NCI-H446 treated with DMSO at 0.1 percent for 48 hours (cell line): ENCODE measurements at regions not wholly inside any gene's neighbourhood (a gene's known extent, or its start where the extent isn't known, plus 50 kb on each side); places are given as distances from the start of the nearest gene placed in this dataset.

Source experiments
- DNase-seq: peaks from one replicate; lab custom pipeline; 2025; lab: John Stamatoyannopoulos, UW

DNA sequence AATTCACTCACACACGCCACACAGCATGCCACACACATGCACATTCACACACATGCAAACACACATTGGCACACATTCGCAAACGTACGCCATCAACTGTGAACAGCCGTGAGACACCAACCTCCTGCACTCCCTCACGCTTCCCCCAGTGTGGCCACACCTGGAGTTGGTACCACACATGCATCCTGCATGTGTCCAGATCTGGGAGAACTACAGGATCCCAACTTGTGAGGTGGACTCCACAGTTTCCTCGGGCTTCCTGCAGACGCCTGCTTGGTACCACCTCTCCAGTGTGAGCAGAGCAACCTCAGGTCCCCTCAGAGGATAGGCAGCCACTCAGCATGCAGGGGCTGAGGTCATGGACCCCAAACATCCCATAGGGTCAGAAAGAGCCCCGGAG lies 239.0 kb downstream of the EIPR1 start:
- DNase-seq = no peak

DNA sequence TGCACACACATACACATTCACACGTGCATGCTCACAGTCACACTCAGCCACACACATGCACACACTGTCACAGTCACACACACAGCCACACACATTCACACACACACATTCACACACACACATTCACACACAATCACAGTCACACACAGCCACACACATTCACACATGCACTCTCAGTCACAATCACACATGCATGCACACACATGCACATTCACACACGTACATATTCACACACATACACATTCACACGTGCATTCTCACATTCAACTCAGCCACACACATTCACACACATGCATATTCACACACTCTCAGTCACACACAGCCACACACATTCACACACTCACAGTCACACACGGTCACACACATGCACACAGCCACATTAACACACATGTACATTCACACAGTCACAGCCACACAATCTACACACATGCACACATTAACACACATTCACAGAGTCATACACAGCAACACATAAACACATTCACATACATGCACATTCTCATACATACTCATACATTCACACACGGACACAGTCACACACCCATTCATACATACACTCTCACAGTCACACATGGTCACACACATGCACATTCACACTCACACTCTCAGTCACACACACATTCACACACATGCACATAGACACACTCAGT lies 239.8 kb downstream of the EIPR1 start:
- DNase-seq = no peak

- DNase-seq = no peak
Observed at GRCh38 chr2:3135676-3136075, 241.9 kb downstream of the EIPR1 start.

- DNase-seq = no peak
Observed at GRCh38 chr2:3134026-3134571, 243.5 kb downstream of the EIPR1 start.

DNA sequence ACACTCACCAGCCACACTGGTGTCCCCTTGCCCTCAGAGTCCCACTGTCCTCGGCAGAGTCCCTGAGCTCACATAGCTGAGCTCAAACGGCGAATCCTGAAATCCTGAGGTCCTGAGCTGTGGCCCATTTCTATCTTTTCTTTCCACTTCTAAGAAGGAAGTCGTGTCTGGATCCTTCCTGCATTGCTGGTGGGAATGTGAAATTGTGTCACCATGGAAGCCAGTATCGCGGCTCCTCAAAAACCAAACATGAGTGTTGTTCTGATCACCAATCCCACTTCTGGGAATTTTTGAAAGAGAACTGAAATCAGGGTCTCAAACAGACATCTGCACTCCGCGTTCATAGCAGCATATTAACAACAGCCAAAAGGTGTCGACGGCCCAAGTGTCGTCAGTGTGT lies 244.7 kb downstream of the EIPR1 start:
- DNase-seq = no peak

GRCh38 chr2:3132466-3132865 lies 245.2 kb downstream of the EIPR1 start:
- no peak for DNase-seq

DNA sequence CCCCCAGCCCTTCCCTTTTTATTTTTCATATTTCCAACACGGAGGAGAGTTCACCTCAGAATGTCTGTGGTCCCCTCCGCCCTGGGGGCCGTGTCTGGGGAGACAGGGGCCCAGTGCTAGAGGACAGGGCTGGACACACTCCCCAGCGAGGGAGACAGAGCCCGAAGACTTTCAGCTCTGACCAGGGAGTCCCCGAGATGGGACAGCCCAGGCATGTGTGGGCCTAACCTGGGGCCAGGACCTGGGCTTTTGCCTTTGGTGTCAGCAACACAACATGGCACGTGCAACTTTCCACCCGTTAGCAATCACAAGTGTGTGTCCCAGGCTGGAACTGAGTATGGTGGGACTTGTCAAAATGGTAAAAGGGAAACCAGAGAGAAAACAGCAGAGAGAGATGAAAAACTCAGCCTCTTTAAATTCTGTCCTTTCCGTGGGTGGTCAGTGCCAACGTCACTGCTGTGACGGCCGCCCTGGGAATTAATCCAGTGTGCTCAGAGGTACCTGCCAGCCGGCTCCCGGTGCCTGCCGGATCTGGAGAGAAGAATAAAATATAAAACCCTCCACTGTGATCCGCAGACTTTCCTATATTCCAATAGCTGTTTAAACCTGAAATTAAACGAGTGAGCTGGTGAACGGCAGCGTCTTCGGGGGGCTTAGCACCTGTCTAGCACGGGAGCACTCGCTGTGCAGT lies 245.8 kb downstream of the EIPR1 start:
- no peak for DNase-seq

DNA sequence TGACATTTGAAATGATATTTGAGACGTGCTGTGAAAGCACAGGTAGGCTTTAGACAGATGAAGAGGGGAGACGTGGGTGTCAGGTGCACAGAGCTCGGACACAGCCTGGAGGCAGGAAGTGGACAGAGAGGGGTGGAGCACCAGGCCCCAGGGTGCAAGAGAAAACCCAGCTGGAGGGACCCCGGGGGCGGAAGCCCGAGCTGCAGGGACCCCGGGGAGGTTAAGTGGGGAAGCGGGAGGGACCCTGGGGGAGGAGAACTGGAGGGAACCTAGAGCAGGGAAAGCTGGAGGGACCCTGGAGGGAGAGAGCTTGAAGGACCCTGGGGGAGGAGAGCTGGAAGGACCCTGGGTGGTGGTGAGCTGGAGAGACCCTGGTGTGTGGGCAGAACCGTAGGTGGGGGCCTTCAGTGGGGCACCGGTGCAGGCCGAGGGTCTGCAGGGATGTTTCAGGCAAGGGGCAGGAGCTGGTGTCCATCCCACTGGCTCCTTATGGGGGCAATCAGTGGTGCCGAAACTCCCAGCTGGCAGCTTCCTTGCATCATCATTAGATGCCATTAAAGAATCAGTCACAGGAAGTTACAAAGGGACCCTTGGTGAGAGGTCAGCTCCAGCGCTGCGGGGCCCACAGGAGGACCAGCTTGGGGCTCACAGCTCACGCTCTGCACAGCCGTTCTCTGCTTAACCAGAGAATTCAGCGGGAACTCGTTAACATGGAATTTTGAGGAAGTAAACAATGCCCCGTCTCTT lies 246.6 kb downstream of the EIPR1 start:
- no peak for DNase-seq

DNA sequence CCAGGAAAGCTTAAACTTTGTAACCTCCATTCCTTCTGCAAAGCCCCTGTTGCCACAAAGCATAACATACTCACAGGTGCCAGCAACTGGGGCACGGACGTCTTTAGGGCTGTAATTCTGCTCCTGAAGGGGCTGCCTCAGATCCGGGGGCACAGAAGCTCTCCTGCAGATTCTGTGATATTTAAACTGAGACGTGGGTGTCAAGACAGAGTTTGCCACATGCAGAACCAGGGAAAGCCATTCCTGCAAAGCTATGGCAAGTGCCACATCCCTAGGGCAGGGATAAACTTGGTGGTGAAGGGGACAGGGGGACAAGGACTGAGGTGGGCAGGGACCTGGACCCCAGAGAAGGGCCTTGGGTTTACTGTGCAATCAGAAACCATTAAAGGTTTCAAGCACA lies 247.2 kb downstream of the EIPR1 start:
- DNase-seq = no peak

- DNase-seq = no peak
Observed at GRCh38 chr2:3129867-3130266, 247.8 kb downstream of the EIPR1 start.

GRCh38 chr2:3128786-3129185 lies 248.8 kb downstream of the EIPR1 start:
- DNase-seq = no peak

GRCh38 chr2:3127710-3128109 lies 249.9 kb downstream of the EIPR1 start:
- DNase-seq = no peak

DNA sequence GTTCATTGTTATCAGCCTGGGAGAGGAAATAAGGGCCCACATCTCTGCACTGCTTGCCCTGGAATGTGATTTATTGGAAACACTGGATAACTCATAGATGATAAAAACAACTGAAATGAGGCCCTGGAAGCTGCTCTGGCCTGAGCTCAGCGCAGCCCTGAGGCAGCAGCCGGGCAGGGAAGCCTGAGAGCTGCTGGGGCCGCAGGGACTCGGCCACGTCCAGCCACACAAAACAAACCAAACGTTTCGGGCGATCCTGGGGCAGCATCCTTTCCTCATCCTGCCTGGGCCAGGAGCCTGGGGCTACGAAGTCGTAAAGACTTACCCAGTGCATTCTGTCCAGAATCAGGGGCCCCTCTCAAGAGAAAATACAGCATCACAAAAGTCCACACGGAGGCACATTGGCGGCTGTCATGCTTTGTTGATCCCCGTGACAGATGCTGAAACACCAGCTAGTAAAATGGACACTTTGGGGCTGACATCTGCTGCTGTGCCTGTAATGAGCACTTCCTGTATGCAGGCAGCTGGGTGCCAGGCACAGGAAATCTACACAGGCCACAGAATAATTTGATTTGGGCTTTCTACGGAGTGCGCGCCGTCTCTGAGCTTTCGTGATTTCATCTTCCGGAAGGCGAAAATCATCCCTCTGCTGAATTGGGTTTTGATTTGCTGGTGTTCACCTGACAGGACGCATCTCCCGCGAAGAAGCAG lies 250.6 kb downstream of the EIPR1 start:
- DNase-seq = no peak

DNA sequence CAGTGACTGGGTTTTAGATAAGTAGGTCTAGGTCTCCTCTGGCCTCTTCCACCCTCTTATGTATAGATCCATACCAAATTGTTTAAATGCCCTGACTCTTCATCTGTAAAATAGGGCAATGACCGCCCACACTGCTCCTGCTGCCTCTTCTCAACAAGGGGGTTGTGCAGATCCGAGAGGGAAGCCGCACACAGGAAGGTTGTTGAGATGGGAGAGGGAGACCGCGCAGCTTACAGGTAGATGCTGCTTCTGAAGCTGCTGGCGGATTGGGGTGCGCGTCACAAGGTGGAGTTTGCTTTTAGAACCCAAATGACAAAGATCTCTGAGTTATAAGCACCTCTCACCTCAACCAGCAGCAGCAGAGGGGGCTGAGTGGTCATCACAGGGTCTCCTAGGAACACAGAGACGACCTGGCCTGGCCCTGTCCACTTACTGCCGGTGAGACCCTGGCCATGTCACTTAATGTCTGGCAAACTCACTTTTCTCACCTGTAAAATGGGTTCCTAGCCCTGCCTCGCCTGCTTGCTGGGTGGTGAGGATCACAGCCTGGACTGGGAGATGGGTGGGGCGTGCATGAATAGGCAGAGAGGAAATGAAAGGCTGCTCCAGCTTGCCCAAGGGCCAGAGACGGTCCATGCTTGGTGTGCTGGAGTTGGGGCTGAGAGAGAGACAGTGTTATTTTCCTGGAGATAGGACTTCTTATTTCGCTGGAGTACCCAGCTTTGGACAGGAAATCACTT lies 251.3 kb downstream of the EIPR1 start:
- DNase-seq = no peak

DNA sequence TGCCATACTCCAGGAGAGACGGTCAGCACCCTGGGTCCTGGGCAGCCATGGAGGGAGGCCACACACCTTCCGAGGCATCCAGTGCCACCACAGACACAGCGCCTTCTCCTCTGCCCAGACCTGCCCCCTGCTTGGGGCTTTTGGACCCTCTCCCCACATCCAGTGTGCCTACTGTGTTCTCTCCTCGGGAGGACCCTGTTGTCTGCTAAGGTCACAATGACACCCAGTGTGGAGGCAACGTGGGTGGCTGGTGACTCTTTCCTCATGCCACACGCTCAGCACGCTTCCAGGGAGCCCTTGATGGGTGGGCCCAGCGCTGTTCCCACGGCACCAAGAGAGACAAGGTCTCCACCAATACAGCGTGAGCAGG lies 251.9 kb downstream of the EIPR1 start:
- no peak for DNase-seq

GRCh38 chr2:3125001-3125760 lies 252.4 kb downstream of the EIPR1 start:
- DNase-seq = no peak

DNA sequence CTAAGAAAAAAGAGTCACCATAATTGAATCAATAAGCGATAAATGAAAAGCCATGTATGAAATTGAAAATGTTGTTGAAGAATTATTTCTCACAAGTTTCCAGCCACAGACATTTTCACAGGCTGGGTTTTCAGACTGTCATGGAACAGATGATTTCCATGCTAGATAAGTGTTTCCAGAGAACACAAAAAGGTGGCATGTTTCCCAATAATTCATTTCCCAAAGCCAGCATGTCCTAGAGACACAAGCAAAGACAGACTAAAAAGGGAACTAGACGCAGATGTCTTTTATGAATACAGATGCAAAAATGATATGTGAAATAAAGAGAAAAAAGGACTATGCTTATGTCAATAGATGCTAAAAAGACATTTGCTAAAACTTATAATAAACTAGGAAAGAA lies 255.1 kb downstream of the EIPR1 start:
- no peak for DNase-seq

DNA sequence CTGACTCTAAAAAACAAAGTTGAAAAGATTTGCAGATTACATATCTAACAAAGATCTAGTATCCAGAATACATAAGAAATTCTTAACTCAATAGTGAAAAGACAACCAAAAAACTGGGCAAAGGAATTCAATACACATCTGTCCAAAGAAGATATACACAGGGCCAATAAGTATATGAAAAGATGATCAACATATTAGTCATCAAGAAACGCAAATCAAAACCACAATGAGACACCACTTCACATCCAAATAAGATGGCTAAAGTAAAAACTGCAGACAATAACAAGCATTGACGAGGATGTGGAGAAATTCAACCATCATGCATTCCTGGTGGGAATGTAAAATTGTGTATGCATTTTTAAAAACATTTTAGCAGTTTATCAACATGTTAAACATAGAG lies 256.0 kb downstream of the EIPR1 start:
- DNase-seq = no peak

DNA sequence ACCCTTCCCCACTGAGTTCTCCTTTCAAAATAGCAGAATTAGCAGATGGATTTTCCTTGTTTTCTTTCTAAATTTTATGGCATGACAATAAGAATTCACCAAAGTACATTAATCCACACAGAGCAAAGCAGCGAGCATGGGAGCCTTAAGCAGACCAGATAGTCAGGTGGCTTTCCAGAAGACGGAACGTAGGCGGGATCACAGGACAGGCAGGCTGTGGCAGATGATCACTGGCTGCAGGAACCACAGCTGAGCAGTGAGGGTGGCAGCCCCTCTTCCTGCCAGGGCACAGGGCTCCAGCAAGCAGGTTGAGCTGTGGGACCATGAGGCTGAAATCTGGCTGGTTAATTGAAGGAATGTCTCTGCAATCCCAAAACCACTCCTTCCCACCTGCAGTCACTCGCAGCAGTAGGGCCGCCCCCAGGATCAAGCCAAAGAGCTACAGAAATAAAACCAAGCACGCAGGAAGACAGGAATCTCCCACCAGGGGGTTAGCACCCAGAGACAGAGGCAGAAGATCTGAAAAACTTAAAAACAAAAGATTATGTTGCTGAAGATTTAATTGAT lies 259.9 kb downstream of the EIPR1 start:
- DNase-seq = no peak

DNA sequence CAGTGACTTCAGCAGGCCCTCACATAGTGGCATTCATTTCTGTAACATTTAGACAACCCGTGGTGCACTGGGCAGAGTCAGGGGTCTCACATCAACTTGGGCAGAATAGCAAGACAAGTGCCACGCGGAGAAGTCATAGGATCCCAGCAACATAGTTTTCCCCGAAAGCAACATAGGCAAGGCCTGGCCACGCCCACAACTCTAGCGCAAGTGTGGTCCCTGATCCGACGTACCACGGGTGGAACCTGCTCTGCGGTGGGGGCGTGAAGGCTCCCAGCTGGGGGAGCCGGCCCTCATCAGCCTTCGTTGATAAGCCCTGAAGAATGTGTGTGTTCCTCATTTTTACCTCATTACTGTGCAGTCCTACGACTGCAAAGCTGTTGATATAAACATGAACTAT lies 261.2 kb downstream of the EIPR1 start:
- no peak for DNase-seq
